ENCODE measurements at regions not wholly inside any gene's neighbourhood (a gene's known extent, or its start where the extent isn't known, plus 50 kb on each side); places are given as distances from the start of the nearest gene placed in this dataset.

DNA sequence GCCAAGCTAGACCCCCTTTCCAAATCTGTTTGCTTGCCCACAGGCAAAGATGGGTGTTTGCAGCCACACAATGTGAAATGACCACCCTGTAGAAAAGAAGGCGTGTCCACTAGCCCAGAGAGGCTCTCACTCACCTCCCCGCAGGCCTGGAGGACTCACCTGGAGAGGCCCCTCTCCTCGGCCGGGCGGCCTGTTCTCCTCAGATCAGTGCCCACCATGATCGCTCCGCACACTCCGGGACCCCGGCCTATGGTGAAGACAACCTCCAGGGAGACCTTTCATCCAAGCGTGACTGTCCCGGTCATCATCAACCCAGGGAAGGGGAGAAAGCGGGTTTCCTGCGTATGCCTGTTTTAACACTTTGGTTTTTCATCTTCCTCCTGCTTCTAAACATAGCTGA is 328.7 kb upstream of the SALL3 start:
- no peak for DNase-seq
- intact Hi-C loops (cut with DNase I) = no loop called here

DNA sequence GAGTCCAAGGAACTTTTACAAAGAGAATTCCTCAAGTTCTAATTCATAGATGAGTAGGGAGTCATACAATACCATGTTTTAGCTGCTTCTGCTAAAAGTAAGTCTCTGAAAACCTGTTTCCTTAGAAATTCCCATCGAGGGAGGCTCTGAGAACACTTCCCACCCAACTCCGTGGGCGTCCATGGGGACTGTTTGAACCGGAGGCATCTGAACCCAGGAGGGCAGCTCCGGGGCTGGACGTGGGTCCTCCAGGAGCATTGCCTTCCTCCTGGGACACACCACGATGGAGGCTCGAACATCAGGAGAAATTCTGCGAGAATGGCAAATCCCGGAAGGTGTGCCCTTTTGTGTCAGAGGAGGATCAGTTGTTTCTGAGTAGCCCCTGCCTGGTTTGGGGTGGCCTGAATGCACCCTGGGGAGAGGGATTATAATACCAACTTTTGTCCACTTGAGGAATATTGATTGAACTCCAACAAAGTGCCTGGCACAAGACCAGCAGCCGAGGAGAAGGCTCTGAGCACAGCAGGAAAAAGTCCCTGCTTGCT is 327.5 kb upstream of the SALL3 start:
- no peak for DNase-seq
- intact Hi-C loops (cut with DNase I) = no loop called here

DNA sequence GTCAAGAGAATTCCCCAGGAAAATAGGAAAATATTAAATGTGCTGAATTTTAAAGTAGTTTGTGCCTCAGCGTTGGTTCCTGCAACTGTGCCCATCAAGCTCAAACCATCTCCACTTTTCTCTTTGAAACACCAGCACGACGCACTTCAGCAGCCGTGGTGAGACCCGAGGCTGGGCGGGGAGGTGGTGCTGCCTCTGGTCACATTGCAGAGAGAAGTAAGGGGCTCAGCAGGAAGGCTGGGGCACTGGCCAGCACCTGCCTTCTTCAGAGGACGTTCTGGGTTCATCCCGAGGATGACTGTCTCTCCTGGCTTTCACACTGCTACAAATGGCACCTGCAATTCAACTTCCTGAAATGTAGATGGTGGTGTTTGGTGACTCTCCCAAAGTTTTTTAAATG is 323.7 kb upstream of the SALL3 start:
- intact Hi-C loops (cut with DNase I) = no loop called here
- no peak for DNase-seq

DNA sequence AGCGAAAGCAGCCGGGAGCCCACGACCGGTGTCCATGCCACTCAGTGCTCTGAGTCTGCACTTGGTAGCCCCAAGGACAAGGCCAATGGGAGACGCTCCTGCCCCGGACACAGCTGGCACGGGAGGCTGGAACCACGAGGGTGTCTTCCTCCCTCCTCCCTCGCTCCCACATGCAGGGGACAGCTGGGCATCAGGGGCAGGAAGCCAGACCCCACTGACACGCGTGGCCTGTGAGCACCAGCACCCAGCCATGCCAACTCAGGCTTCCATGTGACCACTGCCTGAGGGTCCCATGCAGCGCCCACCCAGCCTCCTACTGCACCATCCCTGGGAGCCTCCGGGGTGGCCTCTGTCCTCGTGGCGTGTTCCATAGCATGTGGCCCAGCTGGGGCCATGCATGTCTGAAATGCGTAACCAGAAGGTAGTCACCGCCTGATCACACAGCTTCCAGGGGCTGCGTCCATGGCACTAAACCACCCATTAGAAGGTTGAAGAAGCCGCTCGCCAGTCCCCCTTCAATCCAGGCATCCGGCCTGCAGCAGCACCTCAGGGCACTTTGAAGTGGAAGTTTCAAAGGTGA is 323.2 kb upstream of the SALL3 start:
- intact Hi-C loops (cut with DNase I) = no loop called here
- DNase-seq = no peak

DNA sequence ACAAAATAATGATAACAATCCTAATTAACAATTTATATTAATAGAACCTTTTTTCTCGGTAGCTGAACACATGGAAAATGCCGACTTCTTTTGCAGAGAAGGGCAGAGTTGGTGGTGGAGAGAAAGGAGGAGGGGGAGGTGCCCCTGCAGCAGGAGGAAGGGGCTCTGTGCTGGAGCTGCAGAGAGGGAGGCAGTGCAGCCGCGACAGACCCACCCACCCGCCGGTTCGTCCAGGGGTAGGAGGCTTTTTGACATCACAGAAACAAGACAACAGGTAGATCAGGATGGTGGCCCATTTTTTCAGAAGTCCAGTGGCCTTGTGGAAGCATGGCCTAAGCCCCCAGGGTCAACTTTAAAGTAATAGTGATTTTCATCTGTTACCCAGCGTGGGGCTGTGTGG is 321.1 kb upstream of the SALL3 start:
- intact Hi-C loops (cut with DNase I) = no loop called here

DNA sequence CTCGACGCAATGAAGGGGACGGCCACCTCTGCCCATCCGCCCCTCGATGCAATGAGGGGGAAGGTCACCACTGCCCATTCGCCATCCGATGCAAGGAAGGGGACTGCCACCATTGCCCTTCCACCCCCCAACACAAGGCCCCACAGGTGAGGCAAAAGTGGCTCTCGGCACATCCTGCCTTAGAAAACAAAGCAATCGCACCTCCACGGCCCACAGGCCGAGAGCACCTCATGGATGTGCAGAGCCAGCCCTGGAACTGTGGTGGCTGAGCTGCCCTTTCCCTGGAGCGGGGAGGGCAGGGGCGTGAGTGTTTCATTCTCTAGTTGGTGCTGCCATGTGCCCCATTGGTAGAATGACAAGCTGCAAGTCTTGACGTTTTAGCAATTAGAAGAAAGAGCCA is 320.6 kb upstream of the SALL3 start:
- intact Hi-C loops (cut with DNase I) = no loop called here
- DNase-seq = no peak

More for the DNA sequence above, 321.1 kb upstream of the SALL3 start:
- no peak for DNase-seq

DNA sequence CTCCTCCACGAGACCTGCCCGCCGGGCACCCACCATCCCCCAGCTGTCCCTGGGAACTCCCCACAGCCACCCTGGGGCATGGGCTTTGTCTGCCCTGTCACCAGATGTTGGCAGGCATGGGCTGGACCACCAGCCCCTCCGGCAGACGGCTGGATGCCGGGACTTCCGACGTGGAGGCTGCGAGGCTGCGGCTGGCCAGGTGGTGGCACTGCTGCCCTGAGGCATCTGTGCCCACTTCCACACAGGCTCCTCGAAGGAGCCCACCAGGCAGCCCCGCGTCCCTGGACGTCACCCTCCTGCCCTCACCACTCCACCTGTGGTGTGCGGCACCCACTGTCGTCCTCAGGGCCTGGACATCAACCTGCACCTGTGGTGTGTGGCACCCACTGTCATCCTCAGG is 319.9 kb upstream of the SALL3 start:
- peak in 31 of 42 donors; percentile 14 to 67 (median 39) for DNase-seq
- intact Hi-C loops (cut with DNase I) = no loop called here

DNA sequence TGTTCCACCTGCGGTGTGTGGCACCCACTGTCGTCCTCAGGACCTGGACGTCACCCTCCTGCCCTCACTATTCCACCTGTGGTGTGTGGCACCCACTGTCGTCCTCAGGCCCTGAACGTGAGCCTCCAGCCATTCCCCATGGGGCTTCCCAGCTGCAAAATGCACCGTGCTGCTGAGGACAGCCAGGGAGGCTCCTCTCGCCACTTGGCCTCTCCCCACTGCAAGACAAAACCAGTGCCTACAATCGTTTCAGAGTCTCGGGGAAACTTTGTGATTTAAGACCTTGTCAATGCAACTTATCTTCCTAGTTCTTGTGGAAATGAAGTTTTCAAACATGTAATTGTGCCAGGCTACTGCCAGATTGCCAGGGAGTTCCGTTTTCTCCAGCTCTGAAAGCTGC is 319.3 kb upstream of the SALL3 start:
- intact Hi-C loops (cut with DNase I) = no loop called here
- no peak for DNase-seq

DNA sequence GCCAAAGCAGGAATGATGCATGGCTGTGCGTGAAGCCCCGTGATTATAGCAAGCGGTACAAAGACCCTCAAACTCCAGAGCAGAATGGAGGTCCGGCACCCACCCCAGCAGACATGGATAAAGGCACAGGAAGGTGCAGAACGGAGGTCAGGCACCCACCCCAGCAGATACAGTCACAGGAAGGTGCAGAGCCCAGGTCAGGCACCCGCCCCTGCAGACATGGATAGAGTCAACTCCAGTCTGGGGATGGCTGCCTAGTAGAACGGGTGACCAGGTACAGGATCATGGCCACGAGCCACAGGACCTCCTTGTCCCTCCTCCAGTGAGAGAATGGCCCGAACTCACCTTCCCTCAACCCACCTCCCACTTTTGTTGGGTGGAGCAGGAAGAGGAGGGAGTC is 318.3 kb upstream of the SALL3 start:
- intact Hi-C loops (cut with DNase I) = no loop called here
- DNase-seq = no peak

DNA sequence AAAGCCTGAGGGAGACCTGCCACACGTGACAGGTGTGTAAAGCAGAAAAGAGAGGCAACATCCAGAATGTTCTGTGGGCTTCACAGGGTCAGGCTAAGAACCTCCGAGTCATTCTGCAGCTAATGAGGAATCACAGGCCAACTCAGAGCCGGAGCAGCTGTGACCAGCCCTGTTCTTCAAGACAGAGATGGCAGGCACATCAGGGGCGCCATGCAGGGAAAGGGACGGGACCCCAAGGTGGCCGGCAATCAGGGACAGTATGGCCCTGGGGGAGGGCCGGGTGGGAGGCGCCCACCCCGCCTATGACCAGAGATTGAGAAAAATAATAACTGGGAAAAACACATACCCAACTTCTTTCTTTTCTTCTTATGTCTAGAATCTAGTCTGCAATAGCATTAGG is 316.7 kb upstream of the SALL3 start:
- DNase-seq = no peak
- intact Hi-C loops (cut with DNase I) = no loop called here

DNA sequence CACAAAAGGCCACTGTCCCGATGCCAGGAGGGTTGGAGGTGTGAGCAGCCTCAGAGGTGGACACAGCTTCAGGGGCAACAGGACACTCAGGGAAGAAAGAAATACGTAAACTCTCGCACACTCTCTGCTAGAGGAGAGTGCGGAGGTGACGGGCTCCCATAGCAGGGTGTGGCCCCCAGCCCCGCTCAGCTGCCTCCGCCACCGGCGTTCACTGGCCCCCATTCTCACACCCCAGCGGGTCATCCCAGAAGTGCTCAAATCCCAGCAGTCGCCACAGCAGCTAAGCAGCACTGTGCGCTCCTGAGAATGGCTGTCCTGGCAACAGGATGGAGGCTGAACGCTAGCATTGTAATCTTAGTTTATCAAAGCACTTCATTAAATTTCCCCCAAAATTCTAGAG is 315.6 kb upstream of the SALL3 start:
- intact Hi-C loops (cut with DNase I) = no loop called here
- DNase-seq = no peak

DNA sequence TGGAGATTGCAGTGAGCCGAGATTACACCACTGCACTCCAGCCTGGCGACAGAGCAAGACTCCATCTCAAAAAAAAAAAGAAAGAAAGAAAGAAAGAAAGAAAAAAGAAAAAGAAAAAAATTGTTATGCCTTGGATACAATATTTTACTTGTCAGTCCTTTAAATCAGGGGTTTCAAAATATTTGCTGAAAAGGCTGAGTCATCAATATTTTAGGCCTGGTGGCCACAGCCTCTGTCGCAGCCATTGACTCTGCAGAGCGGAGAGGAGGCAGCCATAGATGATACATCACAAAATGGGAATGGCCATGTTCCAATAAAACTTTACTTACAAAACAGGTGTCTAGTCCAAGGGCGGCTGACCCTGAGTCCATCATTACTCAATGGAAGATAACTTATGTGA is 314.8 kb upstream of the SALL3 start:
- intact Hi-C loops (cut with DNase I) = no loop called here
- no peak for DNase-seq

DNA sequence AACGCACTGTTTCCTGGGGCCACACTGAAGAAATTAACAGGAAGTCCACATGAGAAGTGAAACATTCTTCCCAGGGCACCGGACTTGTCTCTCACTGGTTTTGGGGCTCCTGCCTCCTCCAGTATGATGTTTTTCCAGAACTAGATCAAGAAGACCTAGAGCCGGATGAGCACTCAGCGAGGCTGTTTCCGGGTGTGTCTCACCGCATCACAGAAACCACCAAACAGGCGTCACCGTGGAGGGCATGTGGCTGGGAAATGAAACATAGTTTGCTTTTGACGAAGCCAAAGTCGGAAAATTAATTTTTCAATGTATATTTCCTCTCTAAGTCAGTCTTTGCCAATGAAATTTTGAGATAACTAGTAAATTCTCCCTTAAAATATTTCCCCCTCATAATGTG is 314.0 kb upstream of the SALL3 start:
- DNase-seq = no peak
- intact Hi-C loops (cut with DNase I) = no loop called here

DNA sequence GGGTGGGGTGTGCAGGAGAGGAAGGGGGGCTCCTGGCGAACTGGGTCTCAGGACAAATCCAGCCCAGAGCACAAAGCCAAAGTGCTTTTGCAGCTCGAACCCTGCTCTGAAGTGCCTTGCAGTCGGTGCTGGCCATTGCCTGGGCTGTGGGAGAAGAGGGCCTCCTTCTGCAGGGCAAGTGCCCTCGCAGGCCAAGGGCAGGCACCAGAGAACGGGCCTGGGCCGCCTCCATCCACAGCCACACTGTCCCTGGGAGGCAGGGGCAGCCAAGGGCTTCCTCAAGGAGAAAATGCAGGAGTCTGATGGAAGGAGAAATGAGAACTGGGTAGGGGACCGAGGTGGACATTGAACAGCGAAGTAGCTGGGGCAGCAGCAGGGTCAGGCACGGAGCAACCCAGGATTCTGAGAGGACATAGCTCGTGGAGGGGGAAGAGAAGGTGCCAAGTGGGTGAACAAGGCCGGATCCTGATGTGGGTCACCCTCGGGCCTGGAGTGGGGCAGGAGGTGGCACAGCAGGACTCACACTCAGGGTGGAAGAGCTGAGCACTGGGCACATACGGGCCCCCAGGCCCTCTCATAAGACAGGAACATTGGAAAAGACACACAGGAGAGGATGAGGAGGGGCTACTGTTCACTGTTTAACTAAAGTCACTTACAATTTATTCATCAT is 312.8 kb upstream of the SALL3 start:
- intact Hi-C loops (cut with DNase I) = no loop called here
- no peak for DNase-seq

DNA sequence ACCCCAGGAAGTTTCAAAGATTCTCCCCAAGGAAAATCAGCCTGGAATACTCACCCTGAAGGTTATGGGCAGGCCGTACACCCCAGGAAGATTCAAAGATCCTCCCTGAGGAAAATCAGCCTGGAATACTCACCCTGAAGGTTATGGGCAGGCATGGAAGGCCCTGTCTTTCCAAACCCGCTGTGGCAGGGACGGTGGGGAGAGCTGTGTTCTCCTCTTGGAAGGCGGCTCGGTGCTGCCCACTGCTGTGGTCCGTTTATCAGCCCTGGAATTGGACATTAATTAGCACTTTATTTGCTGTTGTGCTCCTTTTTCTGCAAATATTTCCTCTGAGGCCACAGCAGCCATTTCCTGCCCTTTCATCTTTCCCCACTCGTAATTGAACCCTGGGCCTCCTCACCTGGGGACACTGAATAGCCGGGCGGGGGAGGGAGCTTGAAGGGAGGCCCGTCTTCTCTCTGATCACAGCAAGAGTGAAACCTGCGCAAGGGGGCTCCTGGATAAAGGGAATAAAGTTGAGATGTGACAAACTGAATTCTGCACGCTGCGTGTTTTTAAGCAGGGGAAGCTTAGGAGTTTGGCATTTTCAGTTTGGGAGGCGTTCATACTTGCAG is 308.7 kb upstream of the SALL3 start:
- intact Hi-C loops (cut with DNase I) = no loop called here
- no peak for DNase-seq

DNA sequence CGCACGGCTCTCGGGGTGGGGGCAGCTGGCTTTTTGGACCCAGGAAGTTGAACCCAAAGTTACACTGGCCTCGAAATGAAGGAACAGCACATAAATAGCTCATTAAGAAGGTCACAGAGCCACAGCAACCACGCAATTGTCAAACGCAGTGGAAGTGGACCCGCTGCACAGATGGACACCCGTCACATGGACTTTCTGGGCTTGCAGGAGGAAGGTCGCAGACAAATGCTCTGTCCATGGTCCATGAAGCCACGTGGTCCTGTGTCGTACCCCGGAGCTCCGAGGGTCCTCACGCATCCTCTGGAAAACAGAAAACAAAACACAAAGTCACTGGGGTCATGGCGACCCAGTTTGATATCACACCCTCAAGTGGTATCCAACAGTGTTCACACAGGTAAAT is 308.1 kb upstream of the SALL3 start:
- DNase-seq = no peak
- intact Hi-C loops (cut with DNase I) = no loop called here

DNA sequence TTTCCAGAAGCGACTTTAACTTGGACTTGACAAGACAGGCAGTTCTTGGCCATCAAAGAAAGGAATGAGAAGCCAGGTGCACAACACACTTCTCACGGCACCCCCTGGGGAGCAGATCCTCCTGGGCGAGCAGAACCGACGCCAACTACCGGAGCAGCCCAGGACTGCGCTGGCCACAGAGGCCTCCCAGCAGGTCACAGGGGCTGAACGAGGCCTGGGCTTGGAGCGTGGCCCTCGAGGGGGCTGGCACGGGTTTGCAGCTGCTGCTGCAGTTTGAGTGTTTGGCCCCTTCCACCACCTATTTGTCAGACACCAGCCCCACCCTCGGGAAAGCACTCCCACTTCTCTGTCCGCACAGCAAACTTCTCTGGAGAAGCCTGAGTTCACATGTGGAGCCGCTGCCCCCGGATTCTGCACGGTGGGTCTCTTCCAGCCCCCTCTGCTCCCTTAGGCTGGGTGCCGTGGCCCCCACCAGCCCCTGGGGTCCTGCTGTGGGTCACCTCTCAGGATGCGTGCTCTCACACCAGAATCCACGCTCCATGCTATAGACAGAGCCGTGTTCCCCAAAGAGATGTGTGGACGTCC is 306.7 kb upstream of the SALL3 start:
- intact Hi-C loops (cut with DNase I) = no loop called here
- no peak for DNase-seq

DNA sequence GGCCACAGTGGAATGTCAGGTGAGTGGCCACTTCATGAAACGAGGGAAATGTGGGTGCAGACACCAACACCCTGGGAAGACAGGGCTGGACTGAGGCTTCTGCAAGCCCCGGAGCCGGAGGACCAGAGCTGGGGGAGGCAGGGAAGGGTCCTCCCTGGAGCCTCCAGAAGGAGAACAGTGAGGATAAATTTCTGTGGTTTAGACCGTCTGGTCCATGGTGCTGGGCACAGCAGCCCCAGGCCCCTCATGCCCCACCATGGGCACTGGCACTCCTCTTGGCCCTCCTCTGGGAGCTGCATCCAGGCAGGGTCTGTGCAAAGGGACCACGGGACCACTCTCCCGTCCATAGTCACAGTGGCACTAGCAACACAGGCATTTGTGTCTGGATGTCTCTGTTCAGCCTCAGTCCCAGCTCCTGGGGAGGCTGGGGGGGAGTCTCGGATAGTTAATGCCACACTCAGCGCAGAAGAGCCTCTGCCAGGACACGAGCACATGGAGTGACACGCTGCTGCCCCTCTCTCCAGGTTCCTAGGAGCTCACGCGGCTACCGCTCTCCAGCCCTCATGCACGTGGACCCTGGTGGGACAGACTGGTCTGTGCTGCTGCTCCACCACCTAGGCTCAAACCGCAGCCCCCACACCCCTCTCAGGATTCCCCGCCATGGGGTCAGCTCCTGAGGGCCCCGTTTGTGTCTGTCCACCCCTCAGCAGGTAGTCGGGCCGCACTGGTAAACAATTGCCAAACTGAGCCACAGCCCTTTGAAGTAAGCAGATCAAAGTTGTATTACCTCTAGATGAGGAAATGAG is 305.9 kb upstream of the SALL3 start:
- intact Hi-C loops (cut with DNase I) = no loop called here
- DNase-seq = no peak

DNA sequence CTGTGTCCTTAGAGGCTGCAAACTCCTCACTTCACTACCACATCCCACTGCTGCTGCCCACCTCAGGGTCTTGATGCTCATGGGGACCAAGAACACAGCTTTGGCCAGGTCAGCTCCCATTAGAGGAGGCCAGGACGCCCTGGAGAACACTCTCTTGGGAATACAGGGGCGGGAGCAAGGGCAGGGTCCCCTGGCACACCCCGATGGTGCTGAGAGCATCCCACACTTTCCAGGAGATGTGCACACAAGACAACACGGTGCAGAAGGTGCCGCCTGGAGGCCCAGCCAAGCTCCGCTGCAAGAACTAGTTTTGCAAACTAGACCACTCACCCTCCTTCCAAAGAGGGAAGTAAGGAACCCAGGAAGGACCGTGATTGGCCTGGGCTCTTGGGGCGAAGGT is 304.4 kb upstream of the SALL3 start:
- intact Hi-C loops (cut with DNase I) = no loop called here

More for the DNA sequence above, 304.4 kb upstream of the SALL3 start:
- DNase-seq = no peak

Measured in head of caudate nucleus (tissue), 42 donors.